ENCODE measurements at regions not wholly inside any gene's neighbourhood (a gene's known extent, or its start where the extent isn't known, plus 50 kb on each side); places are given as distances from the start of the nearest gene placed in this dataset.

DNA sequence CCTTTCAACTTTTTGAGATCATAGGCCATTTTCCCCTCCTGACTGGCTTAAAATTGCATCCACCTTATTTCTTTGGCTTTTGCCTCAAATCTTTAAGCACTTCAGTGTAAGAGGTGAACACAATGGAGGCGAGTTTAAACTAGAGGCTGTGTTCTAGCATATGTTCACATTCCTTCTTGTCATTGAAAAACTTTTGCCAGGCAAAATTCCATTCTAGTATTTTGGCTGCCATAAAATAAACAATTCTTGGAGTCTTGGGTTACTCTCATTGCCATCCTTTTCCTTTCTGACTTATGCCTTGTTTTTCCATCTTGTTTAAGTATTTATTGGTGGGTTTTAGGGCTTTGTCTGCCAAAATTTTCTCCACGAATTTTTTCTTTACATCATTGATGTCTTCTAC is 137.3 kb upstream of the ANXA10 start:
- ATAC-seq: no peak
- no peak for TF ChIP-seq CSDC2 (CRISPR knock-in tag; IDR thresholded peaks at IDR 0.05)
- TF ChIP-seq ARNTL (CRISPR knock-in tag; IDR thresholded peaks at IDR 0.05; ENCODE audit: borderline replicate concordance, low read depth): no peak
- no peak for TF ChIP-seq ZFP3 (CRISPR knock-in tag; IDR thresholded peaks at IDR 0.05)
- no peak for TF ChIP-seq ZNF8 (CRISPR knock-in tag; IDR thresholded peaks at IDR 0.05)
- TF ChIP-seq ZFP30 (CRISPR knock-in tag; IDR thresholded peaks at IDR 0.05): no peak
- no peak for TF ChIP-seq TOX (CRISPR knock-in tag; IDR thresholded peaks at IDR 0.05; ENCODE audit: borderline replicate concordance)
- no peak for TF ChIP-seq BACH2 (CRISPR knock-in tag; IDR thresholded peaks at IDR 0.05; ENCODE audit: borderline replicate concordance)
- TF ChIP-seq PPARA (CRISPR knock-in tag; IDR thresholded peaks at IDR 0.05; ENCODE audit: borderline replicate concordance): no peak
- no peak for TF ChIP-seq SNAI2 (CRISPR knock-in tag; IDR thresholded peaks at IDR 0.05)
- TF ChIP-seq ZNF565 (CRISPR knock-in tag; conservative IDR thresholded peaks at IDR 0.05; ENCODE audit: low read depth): no peak
- TF ChIP-seq ZNF70 (CRISPR knock-in tag; IDR thresholded peaks at IDR 0.05): no peak
- TF ChIP-seq, protein P1, sequence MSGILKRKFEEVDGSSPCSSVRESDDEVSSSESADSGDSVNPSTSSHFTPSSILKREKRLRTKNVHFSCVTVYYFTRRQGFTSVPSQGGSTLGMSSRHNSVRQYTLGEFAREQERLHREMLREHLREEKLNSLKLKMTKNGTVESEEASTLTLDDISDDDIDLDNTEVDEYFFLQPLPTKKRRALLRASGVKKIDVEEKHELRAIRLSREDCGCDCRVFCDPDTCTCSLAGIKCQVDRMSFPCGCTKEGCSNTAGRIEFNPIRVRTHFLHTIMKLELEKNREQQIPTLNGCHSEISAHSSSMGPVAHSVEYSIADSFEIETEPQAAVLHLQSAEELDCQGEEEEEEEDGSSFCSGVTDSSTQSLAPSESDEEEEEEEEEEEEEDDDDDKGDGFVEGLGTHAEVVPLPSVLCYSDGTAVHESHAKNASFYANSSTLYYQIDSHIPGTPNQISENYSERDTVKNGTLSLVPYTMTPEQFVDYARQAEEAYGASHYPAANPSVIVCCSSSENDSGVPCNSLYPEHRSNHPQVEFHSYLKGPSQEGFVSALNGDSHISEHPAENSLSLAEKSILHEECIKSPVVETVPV (CRISPR knock-in tag; IDR thresholded peaks at IDR 0.05): no peak

DNA sequence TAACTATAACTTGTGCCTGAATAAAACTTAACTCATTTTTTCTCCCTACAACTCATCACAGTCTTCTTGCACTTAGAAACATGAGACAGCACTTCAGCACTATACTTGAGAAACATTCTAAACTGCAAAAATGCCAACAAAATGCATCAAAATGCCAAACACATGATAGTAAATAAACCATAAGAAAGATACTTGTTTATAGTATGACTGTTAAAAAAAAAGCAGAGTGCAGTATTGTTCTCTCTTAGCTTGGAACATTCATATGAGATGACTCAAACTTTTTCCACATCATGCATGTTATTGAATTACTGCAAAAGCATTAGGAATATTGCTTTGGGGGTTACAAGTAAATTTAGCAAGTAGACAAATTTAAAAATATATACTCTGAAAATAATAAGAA is 135.7 kb upstream of the ANXA10 start:
- ATAC-seq: no peak
- TF ChIP-seq ZNF8 (CRISPR knock-in tag; IDR thresholded peaks at IDR 0.05): no peak
- TF ChIP-seq RARB (CRISPR knock-in tag; IDR thresholded peaks at IDR 0.05): no peak
- TF ChIP-seq, protein P1 (CRISPR knock-in tag; IDR thresholded peaks at IDR 0.05): no peak
- TF ChIP-seq ISL1 (CRISPR knock-in tag; IDR thresholded peaks at IDR 0.05): no peak

DNA sequence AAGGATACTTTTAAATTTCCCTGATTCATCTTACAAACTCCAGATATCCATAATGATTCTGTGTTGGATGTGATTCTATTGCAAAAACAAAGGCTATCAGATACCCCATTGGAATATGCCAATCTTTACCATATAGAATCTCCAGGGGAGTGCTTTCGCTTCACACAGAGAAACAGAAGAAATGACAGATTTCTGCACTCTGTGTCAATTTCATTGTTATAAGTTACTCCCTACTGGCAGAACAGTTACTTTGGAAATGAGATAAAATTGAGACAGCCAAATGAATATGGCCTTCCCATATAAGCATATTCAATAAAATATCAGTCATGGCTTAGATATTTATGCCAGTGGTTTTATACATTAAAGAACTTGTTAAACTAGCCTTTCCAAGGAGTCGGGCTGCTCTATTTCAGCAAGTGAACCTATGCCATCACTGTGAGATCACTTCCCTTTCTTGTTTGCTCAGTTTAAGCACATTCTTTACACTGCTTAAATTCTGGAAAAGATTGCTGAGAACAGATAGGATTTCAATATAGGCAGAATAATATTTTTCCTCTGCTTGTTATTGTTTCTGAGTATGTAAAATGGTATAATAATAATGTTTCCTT is 127.5 kb upstream of the ANXA10 start:
- no peak for ATAC-seq
- TF ChIP-seq ZNF8 (CRISPR knock-in tag; IDR thresholded peaks at IDR 0.05): no peak
- TF ChIP-seq ZFP30 (CRISPR knock-in tag; IDR thresholded peaks at IDR 0.05): no peak
- TF ChIP-seq PPARA (CRISPR knock-in tag; IDR thresholded peaks at IDR 0.05; ENCODE audit: borderline replicate concordance): no peak
- TF ChIP-seq, protein P2, sequence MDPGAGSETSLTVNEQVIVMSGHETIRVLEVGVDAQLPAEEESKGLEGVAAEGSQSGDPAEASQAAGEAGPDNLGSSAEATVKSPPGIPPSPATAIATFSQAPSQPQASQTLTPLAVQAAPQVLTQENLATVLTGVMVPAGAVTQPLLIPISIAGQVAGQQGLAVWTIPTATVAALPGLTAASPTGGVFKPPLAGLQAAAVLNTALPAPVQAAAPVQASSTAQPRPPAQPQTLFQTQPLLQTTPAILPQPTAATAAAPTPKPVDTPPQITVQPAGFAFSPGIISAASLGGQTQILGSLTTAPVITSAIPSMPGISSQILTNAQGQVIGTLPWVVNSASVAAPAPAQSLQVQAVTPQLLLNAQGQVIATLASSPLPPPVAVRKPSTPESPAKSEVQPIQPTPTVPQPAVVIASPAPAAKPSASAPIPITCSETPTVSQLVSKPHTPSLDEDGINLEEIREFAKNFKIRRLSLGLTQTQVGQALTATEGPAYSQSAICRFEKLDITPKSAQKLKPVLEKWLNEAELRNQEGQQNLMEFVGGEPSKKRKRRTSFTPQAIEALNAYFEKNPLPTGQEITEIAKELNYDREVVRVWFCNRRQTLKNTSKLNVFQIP (CRISPR knock-in tag; IDR thresholded peaks at IDR 0.05; ENCODE audit: borderline replicate concordance, low read depth): no peak
- TF ChIP-seq ZNF565 (CRISPR knock-in tag; conservative IDR thresholded peaks at IDR 0.05; ENCODE audit: low read depth): no peak
- no peak for TF ChIP-seq OSR1 (CRISPR knock-in tag; IDR thresholded peaks at IDR 0.05)
- TF ChIP-seq RARB (CRISPR knock-in tag; IDR thresholded peaks at IDR 0.05): no peak
- no peak for TF ChIP-seq ESRRG (CRISPR knock-in tag; IDR thresholded peaks at IDR 0.05)
- TF ChIP-seq, protein P1 (CRISPR knock-in tag; IDR thresholded peaks at IDR 0.05): no peak
- no peak for TF ChIP-seq ZFP3 (CRISPR knock-in tag; IDR thresholded peaks at IDR 0.05)
- TF ChIP-seq, protein P3, sequence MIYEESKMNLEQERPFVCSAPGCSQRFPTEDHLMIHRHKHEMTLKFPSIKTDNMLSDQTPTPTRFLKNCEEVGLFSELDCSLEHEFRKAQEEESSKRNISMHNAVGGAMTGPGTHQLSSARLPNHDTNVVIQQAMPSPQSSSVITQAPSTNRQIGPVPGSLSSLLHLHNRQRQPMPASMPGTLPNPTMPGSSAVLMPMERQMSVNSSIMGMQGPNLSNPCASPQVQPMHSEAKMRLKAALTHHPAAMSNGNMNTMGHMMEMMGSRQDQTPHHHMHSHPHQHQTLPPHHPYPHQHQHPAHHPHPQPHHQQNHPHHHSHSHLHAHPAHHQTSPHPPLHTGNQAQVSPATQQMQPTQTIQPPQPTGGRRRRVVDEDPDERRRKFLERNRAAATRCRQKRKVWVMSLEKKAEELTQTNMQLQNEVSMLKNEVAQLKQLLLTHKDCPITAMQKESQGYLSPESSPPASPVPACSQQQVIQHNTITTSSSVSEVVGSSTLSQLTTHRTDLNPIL (CRISPR knock-in tag; IDR thresholded peaks at IDR 0.05; ENCODE audit: low read depth): no peak
- TF ChIP-seq SNAI2 (CRISPR knock-in tag; IDR thresholded peaks at IDR 0.05): no peak
- no peak for TF ChIP-seq GLIS3 (CRISPR knock-in tag; IDR thresholded peaks at IDR 0.05)
- TF ChIP-seq ZC3H10 (CRISPR knock-in tag; IDR thresholded peaks at IDR 0.05): no peak
- no peak for TF ChIP-seq CSDC2 (CRISPR knock-in tag; IDR thresholded peaks at IDR 0.05)
- TF ChIP-seq, protein P4, sequence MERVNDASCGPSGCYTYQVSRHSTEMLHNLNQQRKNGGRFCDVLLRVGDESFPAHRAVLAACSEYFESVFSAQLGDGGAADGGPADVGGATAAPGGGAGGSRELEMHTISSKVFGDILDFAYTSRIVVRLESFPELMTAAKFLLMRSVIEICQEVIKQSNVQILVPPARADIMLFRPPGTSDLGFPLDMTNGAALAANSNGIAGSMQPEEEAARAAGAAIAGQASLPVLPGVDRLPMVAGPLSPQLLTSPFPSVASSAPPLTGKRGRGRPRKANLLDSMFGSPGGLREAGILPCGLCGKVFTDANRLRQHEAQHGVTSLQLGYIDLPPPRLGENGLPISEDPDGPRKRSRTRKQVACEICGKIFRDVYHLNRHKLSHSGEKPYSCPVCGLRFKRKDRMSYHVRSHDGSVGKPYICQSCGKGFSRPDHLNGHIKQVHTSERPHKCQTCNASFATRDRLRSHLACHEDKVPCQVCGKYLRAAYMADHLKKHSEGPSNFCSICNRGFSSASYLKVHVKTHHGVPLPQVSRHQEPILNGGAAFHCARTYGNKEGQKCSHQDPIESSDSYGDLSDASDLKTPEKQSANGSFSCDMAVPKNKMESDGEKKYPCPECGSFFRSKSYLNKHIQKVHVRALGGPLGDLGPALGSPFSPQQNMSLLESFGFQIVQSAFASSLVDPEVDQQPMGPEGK (CRISPR knock-in tag; IDR thresholded peaks at IDR 0.05; ENCODE audit: borderline replicate concordance): no peak
- no peak for TF ChIP-seq ARNTL (CRISPR knock-in tag; IDR thresholded peaks at IDR 0.05; ENCODE audit: borderline replicate concordance, low read depth)

All from SK-N-SH treated with all-trans-retinoic acid at 6 μM for 48 hours (cell line).